Astrocyte (in vitro differentiated cells and primary cell): ENCODE measurements at regions not wholly inside any gene's neighbourhood (a gene's known extent, or its start where the extent isn't known, plus 50 kb on each side); places are given as distances from the start of the nearest gene placed in this dataset.
"Not testable (repeated sequence)": the region's sequence is repeated elsewhere in the genome, so short reads cannot be mapped to it uniquely, and the experiment has no call there.

ENCODE experiments used
- DNase-seq: peaks from one replicate; pipeline ENCODE4 v3.0.0-alpha.2; 2010; ENCODE audit warnings: low read depth
- FAIRE-seq: peaks from 2 replicates; lab custom pipeline; 2011; peaks lifted over from hg19 to GRCh38; lab: Jason Lieb, UNC
- H2AFZ ChIP-seq: 2 replicates; pipeline ENCODE4 v1.6.0; 2012; ENCODE audit warnings: low read depth, low read length, inconsistent platforms
- H3K27ac ChIP-seq: 2 replicates; pipeline ENCODE4 v1.5.1; 2011; ENCODE audit warnings: low read depth, low read length, inconsistent platforms
- H3K27me3 ChIP-seq: 2 replicates; pipeline ENCODE4 v1.6.0; 2011; ENCODE audit warnings: low read length, inconsistent platforms; ENCODE audit not compliant: insufficient read depth
- H3K36me3 ChIP-seq: 2 replicates; pipeline ENCODE4 v1.5.1; 2011; ENCODE audit warnings: low read length, inconsistent platforms; ENCODE audit not compliant: insufficient read depth
- H3K4me1 ChIP-seq: 2 replicates; pipeline ENCODE4 v1.5.1; 2011; ENCODE audit warnings: low read length, inconsistent platforms; ENCODE audit not compliant: insufficient read depth
- H3K4me2 ChIP-seq: 2 replicates; pipeline ENCODE4 v1.6.0; 2012; ENCODE audit warnings: low read length, inconsistent platforms
- H3K4me3 ChIP-seq: 2 replicates; pipeline ENCODE4 v1.5.1; 2011; ENCODE audit warnings: low read depth, mild to moderate bottlenecking, low read length, inconsistent platforms; ENCODE audit not compliant: insufficient read depth
- H3K79me2 ChIP-seq: 2 replicates; pipeline ENCODE4 v1.6.0; 2012; ENCODE audit warnings: mild to moderate bottlenecking, low read length, inconsistent platforms; ENCODE audit not compliant: insufficient read depth
- H3K9ac ChIP-seq: 2 replicates; pipeline ENCODE4 v1.6.0; 2012; ENCODE audit warnings: mild to moderate bottlenecking, low read length, inconsistent platforms
- H3K9me3 ChIP-seq: 2 replicates; pipeline ENCODE4 v1.5.1; 2012; ENCODE audit warnings: low read depth, mild to moderate bottlenecking, low read length, inconsistent platforms; ENCODE audit not compliant: insufficient read depth
- H4K20me1 ChIP-seq: 2 replicates; pipeline ENCODE4 v1.6.0; 2012; ENCODE audit warnings: low read length, inconsistent platforms; ENCODE audit not compliant: insufficient read depth
- H3K27ac Mint-ChIP-seq: one replicate; pipeline ENCODE4 v1.8.0; 2021; ENCODE audit warnings: mild to moderate bottlenecking, mixed read lengths; ENCODE audit not compliant: unreplicated experiment
- H3K27me3 Mint-ChIP-seq: one replicate; pipeline ENCODE4 v1.8.0; 2021; ENCODE audit warnings: low read depth, mixed read lengths; ENCODE audit not compliant: unreplicated experiment
- H3K36me3 Mint-ChIP-seq: one replicate; pipeline ENCODE4 v1.8.0; 2021; ENCODE audit warnings: low read depth, mixed read lengths; ENCODE audit not compliant: unreplicated experiment
- H3K4me1 Mint-ChIP-seq: one replicate; pipeline ENCODE4 v1.8.0; 2021; ENCODE audit warnings: low read depth, mixed read lengths; ENCODE audit not compliant: unreplicated experiment
- H3K4me3 Mint-ChIP-seq: one replicate; pipeline ENCODE4 v1.8.0; 2021; ENCODE audit warnings: mild to moderate bottlenecking, moderate library complexity, mixed read lengths; ENCODE audit not compliant: unreplicated experiment
- H3K9me3 Mint-ChIP-seq: one replicate; pipeline ENCODE4 v1.8.0; 2021; ENCODE audit warnings: mild to moderate bottlenecking, mixed read lengths; ENCODE audit not compliant: unreplicated experiment
- CTCF ChIP-seq: IDR thresholded peaks from 2 replicates; pipeline ENCODE4 v1.5.1; 2011; ENCODE audit warnings: low read depth, mild to moderate bottlenecking, inconsistent platforms, low read length, moderate library complexity; ENCODE audit not compliant: insufficient read depth
- EZH2 ChIP-seq: IDR thresholded peaks from 2 replicates; pipeline ENCODE4 v1.6.1; 2012; ENCODE audit warnings: mild to moderate bottlenecking, low read length, inconsistent platforms; ENCODE audit not compliant: insufficient read depth

- no peaks in the 10 kb centered on the region for H3K4me1 ChIP-seq
- H4K20me1 ChIP-seq: no peaks in the 10 kb centered on the region
- no peaks in the 10 kb centered on the region for H3K27me3 ChIP-seq
- no peak overlapping the region for H3K4me3 ChIP-seq
- H3K9ac ChIP-seq: no peak overlapping the region
- H3K79me2 ChIP-seq: no peaks in the 10 kb centered on the region
- H3K4me3 Mint-ChIP-seq: no peak overlapping the region
- H2AFZ ChIP-seq: no peak overlapping the region
- H3K9me3 Mint-ChIP-seq: no peaks in the 10 kb centered on the region
- H3K36me3 Mint-ChIP-seq: no peaks in the 10 kb centered on the region
- TF ChIP-seq CTCF (no peak), EZH2 (no peak)
- DNase-seq (no peak), FAIRE-seq (no peak)
- H3K9me3 ChIP-seq: no peaks in the 10 kb centered on the region
- H3K4me1 Mint-ChIP-seq: no peaks in the 10 kb centered on the region
- no peak overlapping the region for H3K4me2 ChIP-seq
- H3K27ac ChIP-seq: no peak overlapping the region
- peaks cover 75% of the 10 kb centered on the region for H3K27me3 Mint-ChIP-seq
- no peaks in the 10 kb centered on the region for H3K36me3 ChIP-seq
- H3K27ac Mint-ChIP-seq: no peak overlapping the region
Observed at GRCh38 chr4:8675383-8675782, 82.8 kb downstream of the CPZ start.

- Histone ChIP-seq H3K36me3 (no peaks in the 10 kb centered on the region), H3K27ac (no peak overlapping the region), H3K79me2 (no peaks in the 10 kb centered on the region), H3K4me1 (no peaks in the 10 kb centered on the region), H3K27me3 (no peaks in the 10 kb centered on the region), H3K9ac (no peak overlapping the region), H2AFZ (no peak overlapping the region), H3K9me3 (no peaks in the 10 kb centered on the region), H3K4me3 (no peak overlapping the region), H3K4me2 (no peak overlapping the region), H4K20me1 (no peaks in the 10 kb centered on the region)
- FAIRE-seq: no peak
- H3K36me3 Mint-ChIP-seq: no peaks in the 10 kb centered on the region
- no peaks in the 10 kb centered on the region for H3K4me1 Mint-ChIP-seq
- no peak overlapping the region for H3K27ac Mint-ChIP-seq
- peaks cover 68% of the 10 kb centered on the region for H3K27me3 Mint-ChIP-seq
- no peak for TF ChIP-seq EZH2
- no peak for TF ChIP-seq CTCF
- no peaks in the 10 kb centered on the region for H3K9me3 Mint-ChIP-seq
- no peak overlapping the region for H3K4me3 Mint-ChIP-seq
- no peak for DNase-seq
Observed at GRCh38 chr4:8674311-8674885, 81.8 kb downstream of the CPZ start.

- H3K27ac Mint-ChIP-seq, H3K36me3 ChIP-seq, H3K9me3 Mint-ChIP-seq, H3K27me3 ChIP-seq, H2AFZ ChIP-seq, H3K4me3 Mint-ChIP-seq, H3K9ac ChIP-seq, H3K4me2 ChIP-seq, H3K79me2 ChIP-seq, H3K4me1 Mint-ChIP-seq, DNase-seq, H3K27ac ChIP-seq, FAIRE-seq, H3K9me3 ChIP-seq, H3K36me3 Mint-ChIP-seq, H4K20me1 ChIP-seq, H3K4me3 ChIP-seq, H3K4me1 ChIP-seq: not testable (repeated sequence)
- H3K27me3 Mint-ChIP-seq: peaks cover 64% of the 10 kb centered on the region
Observed at GRCh38 chr4:8673106-8673505, 80.5 kb downstream of the CPZ start.
